IgD-negative memory B cell (primary cell): ENCODE measurements at regions not wholly inside any gene's neighbourhood (a gene's known extent, or its start where the extent isn't known, plus 50 kb on each side); places are given as distances from the start of the nearest gene placed in this dataset.
"Not testable (repeated sequence)": the region's sequence is repeated elsewhere in the genome, so short reads cannot be mapped to it uniquely, and the experiment has no call there.

Source experiments
- H3K27ac Mint-ChIP-seq, 3 donors: one replicate each; pipeline ENCODE4 v1.8.0; 2020 to 2022; ENCODE audit warnings: mild to moderate bottlenecking in 3 of 3, mixed read lengths in 3 of 3, moderate library complexity in 1 of 3
- H3K27me3 Mint-ChIP-seq: one replicate; pipeline ENCODE4 v1.8.0; 2021; ENCODE audit warnings: mixed read lengths
- H3K36me3 Mint-ChIP-seq: one replicate; pipeline ENCODE4 v1.8.0; 2020; ENCODE audit warnings: mild to moderate bottlenecking, mixed read lengths
- H3K4me1 Mint-ChIP-seq, 3 donors: one replicate each; pipeline ENCODE4 v1.8.0; 2020 to 2022; ENCODE audit warnings: mixed read lengths in 3 of 3, mild to moderate bottlenecking in 1 of 3
- H3K4me3 Mint-ChIP-seq, 4 donors: one replicate each; pipeline ENCODE4 v1.8.0; 2020 to 2022; ENCODE audit warnings: mild to moderate bottlenecking in 4 of 4, mixed read lengths in 4 of 4, moderate library complexity in 3 of 4
- H3K9me3 Mint-ChIP-seq, 3 donors: one replicate each; pipeline ENCODE4 v1.8.0; 2020 to 2021; ENCODE audit warnings: mixed read lengths in 3 of 3, mild to moderate bottlenecking in 1 of 3

DNA sequence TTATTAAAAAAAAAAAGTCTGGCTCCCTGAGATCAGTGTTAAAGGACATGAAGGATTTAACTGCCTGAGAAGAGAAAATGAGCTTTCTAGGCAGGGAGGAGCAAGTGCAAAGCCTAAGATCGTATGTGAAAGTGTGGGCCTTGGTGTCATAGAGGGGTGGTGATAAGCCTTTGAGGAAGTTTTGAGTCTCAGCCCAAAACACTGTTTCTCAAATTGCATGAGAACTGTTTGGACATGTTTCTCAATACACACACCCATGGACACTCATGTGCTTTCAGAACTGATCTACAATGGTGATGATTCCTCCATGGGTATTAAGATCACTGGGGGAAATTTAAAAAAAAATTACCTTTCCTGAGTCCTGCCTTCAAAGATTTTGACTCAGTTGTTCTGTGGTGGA lies 336.7 kb upstream of the RND3 start:
- H3K36me3 Mint-ChIP-seq: no peaks in the 10 kb centered on the region
- no peak overlapping the region for H3K27ac Mint-ChIP-seq
- peaks cover 0 to 4% (median 2%) of the 10 kb centered on the region in 3 donors for H3K9me3 Mint-ChIP-seq
- H3K4me1 Mint-ChIP-seq: no peaks in the 10 kb centered on the region
- H3K4me3 Mint-ChIP-seq: no peak overlapping the region
- no peaks in the 10 kb centered on the region for H3K27me3 Mint-ChIP-seq

DNA sequence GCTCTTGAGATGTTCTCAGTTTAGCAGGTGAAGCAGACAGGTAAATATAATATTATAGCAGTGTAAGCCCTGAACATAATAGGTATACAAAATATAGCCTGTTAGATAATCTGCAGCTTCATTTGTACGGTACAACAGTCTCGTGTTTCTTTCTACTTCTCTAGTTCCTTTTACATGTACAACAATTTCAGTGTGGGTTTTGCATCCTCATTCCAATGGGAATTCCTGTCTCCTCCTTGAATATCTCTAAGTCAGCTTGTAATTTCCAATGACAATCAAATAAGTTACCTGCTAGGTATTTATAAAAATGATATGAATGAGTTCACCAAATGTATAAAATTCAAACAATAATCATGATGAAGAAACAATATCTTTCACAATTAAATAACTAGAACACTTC lies 330.0 kb upstream of the RND3 start:
- no peak overlapping the region for H3K27ac Mint-ChIP-seq
- no peaks in the 10 kb centered on the region for H3K36me3 Mint-ChIP-seq
- H3K9me3 Mint-ChIP-seq: peaks cover 0 to 4% (median 3%) of the 10 kb centered on the region in 3 donors
- H3K4me1 Mint-ChIP-seq: no peaks in the 10 kb centered on the region
- H3K27me3 Mint-ChIP-seq: no peaks in the 10 kb centered on the region
- no peak overlapping the region for H3K4me3 Mint-ChIP-seq

DNA sequence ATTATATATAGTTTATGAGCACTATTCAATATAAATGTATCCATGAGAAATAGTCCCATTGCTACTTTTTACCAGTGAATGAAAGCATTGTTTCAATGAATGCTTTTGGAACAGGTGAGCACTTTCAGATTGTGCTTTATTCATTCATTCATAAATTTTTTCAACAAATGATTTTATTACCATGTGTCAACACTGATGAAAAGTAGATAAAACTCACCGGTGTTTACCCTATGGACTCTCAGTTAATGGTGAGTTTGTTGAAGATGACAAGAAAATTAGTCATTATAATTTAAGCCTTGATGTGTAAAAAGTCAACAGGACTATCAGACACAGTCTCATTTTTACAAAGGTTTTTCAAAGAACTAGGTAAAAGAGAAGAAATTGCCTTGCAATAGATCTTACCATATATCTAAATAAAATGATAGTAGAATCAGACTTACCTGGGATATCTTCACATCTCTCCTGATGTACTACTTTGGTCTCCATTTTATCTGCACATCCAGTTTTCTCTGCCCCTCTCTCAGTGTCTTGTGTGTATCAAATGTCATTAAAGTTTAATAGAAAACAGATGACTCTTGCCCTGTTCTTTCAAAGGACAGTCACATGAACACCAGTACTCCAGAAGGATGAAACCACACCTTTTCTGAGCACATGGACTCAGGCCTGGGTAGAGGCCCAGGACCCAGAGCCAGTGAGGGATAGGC lies 325.3 kb upstream of the RND3 start:
- Mint-ChIP-seq H3K27me3 (no peaks in the 10 kb centered on the region), H3K27ac (no peak overlapping the region), H3K4me3 (no peak overlapping the region), H3K9me3 (no peaks in the 10 kb centered on the region), H3K4me1 (no peaks in the 10 kb centered on the region), H3K36me3 (no peaks in the 10 kb centered on the region)

DNA sequence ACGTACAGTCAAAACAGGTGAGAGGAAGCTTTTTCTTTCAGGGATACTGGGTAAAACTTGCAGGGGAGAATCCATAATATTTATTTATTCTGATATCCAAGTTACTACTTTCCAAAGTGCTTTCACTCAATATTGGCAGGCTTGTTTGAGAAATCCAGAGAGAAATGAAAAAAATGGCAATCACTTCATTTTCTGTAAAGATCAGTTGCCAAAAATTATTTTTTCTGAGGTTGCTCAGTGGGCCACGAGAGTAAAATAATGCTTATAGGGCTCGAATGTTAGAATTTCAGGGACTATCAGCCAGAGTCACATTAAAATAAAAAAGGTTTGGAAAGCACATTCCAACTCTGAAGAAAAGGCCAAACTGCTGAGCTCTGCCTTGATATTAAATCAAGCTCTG lies 324.6 kb upstream of the RND3 start:
- H3K4me1 Mint-ChIP-seq: no peaks in the 10 kb centered on the region
- no peak overlapping the region for H3K4me3 Mint-ChIP-seq
- no peaks in the 10 kb centered on the region for H3K9me3 Mint-ChIP-seq
- H3K27ac Mint-ChIP-seq: no peak overlapping the region
- no peaks in the 10 kb centered on the region for H3K36me3 Mint-ChIP-seq
- H3K27me3 Mint-ChIP-seq: no peaks in the 10 kb centered on the region

DNA sequence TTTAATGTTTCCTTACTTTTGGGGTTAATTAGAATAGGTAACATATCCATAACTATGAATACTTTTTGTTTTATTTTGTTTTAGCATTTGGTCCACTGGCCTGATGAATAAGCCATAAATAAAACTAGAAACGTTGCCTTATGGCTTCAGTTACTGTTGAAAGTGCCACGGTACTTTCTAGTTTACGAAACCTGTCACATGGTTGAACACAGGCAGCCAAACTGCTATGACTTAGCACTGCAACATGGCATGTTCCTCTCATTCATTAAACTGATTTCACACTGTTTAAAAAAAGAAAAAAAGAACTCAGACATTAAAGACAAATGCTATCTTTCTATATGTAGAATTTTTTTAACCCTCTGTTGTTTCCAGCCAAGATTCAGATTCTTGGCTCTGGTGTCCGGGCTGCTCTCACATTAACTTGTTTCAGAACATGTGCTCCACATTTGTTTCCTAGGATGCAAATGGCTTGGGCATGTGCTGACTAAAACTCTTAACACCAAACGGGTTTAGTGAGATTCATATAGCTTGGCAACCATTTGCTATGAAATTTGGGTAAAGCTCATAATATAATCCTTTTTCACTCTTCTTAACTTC lies 323.9 kb upstream of the RND3 start:
- no peak overlapping the region for H3K27ac Mint-ChIP-seq
- no peaks in the 10 kb centered on the region for H3K36me3 Mint-ChIP-seq
- no peak overlapping the region for H3K4me3 Mint-ChIP-seq
- H3K27me3 Mint-ChIP-seq: no peaks in the 10 kb centered on the region
- H3K9me3 Mint-ChIP-seq: no peaks in the 10 kb centered on the region
- no peaks in the 10 kb centered on the region for H3K4me1 Mint-ChIP-seq

DNA sequence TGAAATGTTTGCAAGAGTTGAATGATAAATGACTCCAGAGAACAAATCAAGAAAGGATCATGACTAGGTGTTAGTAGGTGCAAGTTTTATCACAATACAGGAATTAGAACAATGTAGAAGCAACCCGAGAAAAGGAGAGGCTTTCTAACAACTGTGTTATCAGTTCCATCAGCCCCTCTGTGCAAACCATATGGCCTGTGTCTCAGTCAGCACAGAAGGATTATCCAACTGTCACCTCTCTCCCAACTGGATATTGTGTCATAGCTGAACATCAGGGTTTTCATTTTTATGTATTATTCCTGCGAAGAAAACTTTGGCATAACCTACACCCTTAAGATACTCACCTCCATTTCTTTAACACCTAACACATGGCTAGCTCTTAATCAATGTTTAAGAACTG lies 321.6 kb upstream of the RND3 start:
- H3K9me3 Mint-ChIP-seq: no peaks in the 10 kb centered on the region
- H3K36me3 Mint-ChIP-seq: no peaks in the 10 kb centered on the region

DNA sequence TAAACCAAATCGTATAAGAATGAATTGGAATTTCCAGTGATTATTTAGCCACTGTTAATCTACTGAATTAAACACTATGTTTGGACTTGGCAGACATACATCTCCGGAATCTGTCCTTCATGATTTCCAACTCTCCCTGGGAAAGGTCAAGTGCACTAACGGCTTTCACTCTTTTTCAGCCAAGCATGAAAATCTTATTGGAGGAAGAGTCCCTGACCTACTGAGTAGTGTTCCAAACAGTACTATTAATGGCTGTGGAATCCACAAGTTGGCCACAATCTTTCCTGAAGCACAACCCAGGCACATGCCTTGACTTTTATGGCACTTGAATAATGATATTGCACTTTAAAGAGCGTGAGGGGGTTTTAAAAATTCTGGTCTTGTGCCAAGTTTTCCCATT lies 318.9 kb upstream of the RND3 start:
- Mint-ChIP-seq H3K4me1 (no peaks in the 10 kb centered on the region), H3K27ac (no peak overlapping the region), H3K36me3 (no peaks in the 10 kb centered on the region), H3K27me3 (no peaks in the 10 kb centered on the region), H3K9me3 (peaks cover 0 to 1% (median 0%) of the 10 kb centered on the region in 3 donors), H3K4me3 (no peak overlapping the region)

More for the DNA sequence above, 321.6 kb upstream of the RND3 start:
- H3K27ac Mint-ChIP-seq: no peak overlapping the region
- H3K4me3 Mint-ChIP-seq: no peak overlapping the region
- H3K4me1 Mint-ChIP-seq: no peaks in the 10 kb centered on the region
- no peaks in the 10 kb centered on the region for H3K27me3 Mint-ChIP-seq

DNA sequence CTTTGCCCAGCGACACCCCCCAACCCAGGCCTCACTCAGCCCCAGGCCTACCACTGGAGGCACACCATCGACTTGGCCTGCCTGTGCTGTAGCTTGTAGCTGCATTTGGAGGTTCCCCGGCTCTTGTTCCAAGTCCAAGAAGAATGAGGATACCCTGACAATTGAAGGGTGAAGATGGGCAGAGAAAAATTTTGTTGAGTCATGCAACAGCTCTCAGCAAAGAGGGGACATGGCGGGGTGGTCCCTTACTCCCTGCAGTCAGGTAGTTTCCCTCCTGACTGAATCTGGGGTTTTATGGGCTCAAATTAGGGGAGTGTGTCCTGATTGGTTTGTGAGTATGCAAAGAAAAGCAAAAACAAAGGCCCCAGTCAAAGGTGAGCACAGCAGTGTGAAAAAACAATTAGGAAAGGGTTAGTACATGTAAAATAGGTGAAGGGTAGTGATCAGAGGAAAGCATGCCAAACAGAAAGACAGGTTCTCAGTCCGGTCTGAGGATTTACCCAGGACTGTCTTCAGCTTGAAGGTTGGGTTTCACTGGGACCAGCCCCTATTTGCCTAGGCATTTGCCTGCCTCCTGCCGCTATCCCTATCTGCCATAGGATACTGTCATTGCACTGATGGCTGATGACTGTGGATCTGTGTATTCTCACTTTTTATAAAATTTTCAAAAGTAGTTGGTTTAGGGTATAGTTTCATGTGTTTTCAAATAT lies 316.4 kb upstream of the RND3 start:
- Mint-ChIP-seq H3K9me3 (peaks cover 0 to 1% (median 0%) of the 10 kb centered on the region in 3 donors), H3K36me3 (no peaks in the 10 kb centered on the region), H3K4me3 (no peak overlapping the region), H3K27me3 (no peaks in the 10 kb centered on the region), H3K27ac (no peak overlapping the region), H3K4me1 (no peaks in the 10 kb centered on the region)

DNA sequence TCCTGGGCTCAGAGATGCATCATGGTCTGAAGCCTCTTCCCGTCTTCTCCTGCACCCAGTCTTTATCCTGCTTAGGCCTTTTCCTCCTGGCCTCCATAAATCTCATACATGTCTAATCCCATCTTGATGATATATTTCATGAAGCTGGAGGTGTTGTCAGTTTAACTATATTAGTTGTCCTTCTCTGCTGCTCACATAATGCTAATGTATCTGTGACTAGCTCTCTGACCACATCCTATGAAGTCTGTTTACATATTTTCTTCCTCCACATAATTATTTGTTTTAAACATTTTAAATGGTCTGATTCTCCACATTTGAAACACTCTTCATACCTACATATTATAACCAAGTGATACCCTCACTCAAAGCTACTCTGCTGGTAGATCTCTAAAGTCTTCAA lies 315.2 kb upstream of the RND3 start:
- Mint-ChIP-seq H3K4me3 (no peak overlapping the region), H3K4me1 (no peaks in the 10 kb centered on the region), H3K27ac (no peak overlapping the region), H3K27me3 (no peaks in the 10 kb centered on the region), H3K9me3 (peaks cover 0 to 1% (median 0%) of the 10 kb centered on the region in 3 donors), H3K36me3 (no peaks in the 10 kb centered on the region)

DNA sequence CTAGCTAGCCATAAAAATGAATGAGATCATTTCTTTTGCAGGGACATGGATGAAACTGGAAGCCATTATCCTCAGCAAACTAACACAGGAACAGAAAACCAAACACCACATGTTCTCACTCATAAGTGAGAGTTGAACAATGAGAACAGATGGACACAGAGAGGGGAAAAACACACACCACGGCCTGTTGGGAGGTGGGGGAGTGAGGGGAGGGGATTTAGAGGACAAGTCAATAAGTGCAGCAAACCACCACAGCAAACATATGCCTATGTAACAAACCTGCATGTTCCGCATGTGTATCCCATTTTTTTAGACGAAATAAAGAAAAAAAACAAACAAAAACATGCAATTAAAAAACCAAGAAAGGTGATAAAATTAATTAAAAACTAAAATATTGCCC lies 308.8 kb upstream of the RND3 start:
- not testable (repeated sequence) for H3K9me3 Mint-ChIP-seq, H3K27ac Mint-ChIP-seq, H3K27me3 Mint-ChIP-seq, H3K4me1 Mint-ChIP-seq, H3K36me3 Mint-ChIP-seq, H3K4me3 Mint-ChIP-seq

DNA sequence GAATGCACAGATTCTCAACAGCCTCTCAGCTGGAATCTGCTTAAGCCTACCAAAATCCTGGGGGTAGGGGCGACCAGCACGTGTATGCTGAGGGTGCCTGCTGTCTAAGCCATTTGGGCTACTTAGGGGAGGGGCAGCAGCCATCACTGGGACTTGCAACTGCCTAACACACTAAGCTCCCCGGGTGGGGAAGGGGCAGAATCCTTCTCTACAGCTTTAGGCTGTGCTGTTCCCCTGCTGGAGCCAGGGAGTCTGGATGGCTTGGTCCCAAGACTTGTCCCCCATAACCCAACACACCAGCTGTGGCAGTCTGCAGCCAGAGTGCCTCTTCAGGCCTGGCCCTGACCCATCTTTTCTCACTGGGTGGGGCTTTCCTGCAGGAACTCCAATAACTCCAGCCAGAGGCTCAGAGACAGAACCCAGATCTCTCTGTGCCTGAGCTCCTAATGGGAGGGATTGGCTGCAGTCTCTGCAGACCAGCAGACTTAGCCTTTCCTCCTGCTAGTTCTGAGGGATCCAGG lies 305.4 kb upstream of the RND3 start:
- H3K27ac Mint-ChIP-seq: no peak overlapping the region
- H3K27me3 Mint-ChIP-seq: no peaks in the 10 kb centered on the region
- no peaks in the 10 kb centered on the region for H3K9me3 Mint-ChIP-seq
- H3K4me1 Mint-ChIP-seq: no peaks in the 10 kb centered on the region
- no peaks in the 10 kb centered on the region for H3K36me3 Mint-ChIP-seq
- H3K4me3 Mint-ChIP-seq: no peak overlapping the region

DNA sequence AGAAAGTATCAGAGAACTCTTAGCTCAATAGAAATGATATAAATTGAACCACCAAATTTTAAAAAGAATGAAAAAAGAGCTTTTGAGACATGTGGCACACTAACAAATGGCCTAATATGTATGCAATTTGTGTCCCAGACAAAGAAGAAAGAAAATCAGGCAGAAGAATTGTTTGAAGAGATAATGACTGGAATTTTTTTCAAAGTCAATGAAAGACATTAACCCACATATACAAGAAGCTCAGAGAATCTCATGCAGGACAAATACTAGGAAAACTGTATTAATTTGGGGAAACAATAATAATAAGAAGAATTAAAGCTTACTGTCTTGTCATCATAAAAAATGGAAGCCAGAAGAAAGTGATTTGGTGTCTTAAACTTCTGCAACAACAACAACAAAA lies 304.1 kb upstream of the RND3 start:
- Mint-ChIP-seq H3K4me1 (no peaks in the 10 kb centered on the region), H3K4me3 (no peak overlapping the region), H3K36me3 (no peaks in the 10 kb centered on the region), H3K9me3 (no peaks in the 10 kb centered on the region), H3K27me3 (no peaks in the 10 kb centered on the region), H3K27ac (no peak overlapping the region)

DNA sequence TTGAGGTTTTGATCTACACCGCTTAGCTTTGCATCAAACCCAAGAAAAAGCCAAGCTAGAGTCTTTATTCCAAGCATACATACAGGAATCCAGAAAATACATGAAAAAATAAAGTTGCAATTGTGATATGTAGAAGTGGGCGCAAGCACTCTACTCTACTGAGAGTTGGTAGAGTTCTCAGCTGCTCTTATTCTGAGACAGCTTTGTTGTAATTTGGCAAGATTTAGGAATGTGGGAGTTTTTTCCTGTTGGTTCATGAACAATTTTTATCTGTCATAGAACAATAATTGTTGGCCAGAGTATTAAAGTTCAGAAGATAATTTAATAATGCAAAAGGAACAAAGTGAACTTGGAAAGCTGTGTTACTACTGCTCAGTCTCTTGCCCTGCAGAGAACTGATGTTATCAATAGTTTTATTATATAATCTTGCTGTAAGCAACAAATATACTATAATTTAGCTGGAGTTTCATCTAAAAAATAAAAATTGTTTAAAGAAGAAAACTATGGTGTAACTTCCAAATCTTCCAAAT lies 302.0 kb upstream of the RND3 start:
- H3K36me3 Mint-ChIP-seq: no peaks in the 10 kb centered on the region
- H3K27me3 Mint-ChIP-seq: no peaks in the 10 kb centered on the region
- no peaks in the 10 kb centered on the region for H3K4me1 Mint-ChIP-seq
- H3K27ac Mint-ChIP-seq: no peak overlapping the region
- H3K4me3 Mint-ChIP-seq: no peak overlapping the region
- H3K9me3 Mint-ChIP-seq: no peaks in the 10 kb centered on the region

DNA sequence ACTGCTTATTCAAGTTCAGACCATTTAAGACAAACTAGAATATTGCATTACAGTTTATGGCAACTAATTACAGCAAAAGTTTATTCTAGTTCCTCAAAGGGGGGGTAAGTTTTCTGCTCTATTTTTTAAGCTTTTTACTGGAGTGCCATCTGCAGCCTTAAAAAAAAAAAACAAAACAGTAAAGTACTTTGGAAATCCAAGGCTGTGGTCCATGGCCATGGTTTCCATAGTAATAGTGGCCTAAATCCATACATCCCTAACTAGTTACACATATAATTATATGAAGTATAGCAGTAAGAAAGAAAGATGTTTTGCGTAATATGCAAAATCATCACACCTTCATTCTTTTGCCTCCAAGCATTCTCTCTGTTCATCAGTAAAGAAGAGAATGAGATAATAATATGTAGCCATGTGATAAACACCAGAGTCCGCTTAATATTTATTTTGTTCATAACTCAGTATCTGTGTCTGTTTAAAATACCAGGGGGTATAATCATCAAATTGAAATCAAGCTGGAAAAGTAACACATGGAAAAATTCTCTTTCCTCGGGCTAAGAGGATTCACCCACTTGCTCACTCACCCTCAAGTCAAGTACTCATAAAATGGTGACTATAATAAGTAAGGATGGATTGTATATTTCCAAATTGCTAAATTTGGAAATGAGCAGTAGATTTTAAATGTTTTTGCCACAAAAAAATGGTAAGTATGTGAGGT lies 301.1 kb upstream of the RND3 start:
- H3K4me3 Mint-ChIP-seq: no peak overlapping the region
- no peaks in the 10 kb centered on the region for H3K36me3 Mint-ChIP-seq
- H3K27me3 Mint-ChIP-seq: no peaks in the 10 kb centered on the region
- no peaks in the 10 kb centered on the region for H3K4me1 Mint-ChIP-seq
- no peak overlapping the region for H3K27ac Mint-ChIP-seq
- no peaks in the 10 kb centered on the region for H3K9me3 Mint-ChIP-seq
